Stimulated activated CD8-positive, alpha-beta memory T cell treated with anti-CD3 and anti-CD28 coated beads, Interleukin-12 subunit alpha, Interleukin-12 subunit beta, amount 100 ng/mL, for 24 hours (primary cell): ENCODE measurements at regions not wholly inside any gene's neighbourhood (a gene's known extent, or its start where the extent isn't known, plus 50 kb on each side); places are given as distances from the start of the nearest gene placed in this dataset.
"Not testable (repeated sequence)": the region's sequence is repeated elsewhere in the genome, so short reads cannot be mapped to it uniquely, and the experiment has no call there.

Experiments used
- DNase-seq: peaks from one replicate; pipeline ENCODE4 v3.0.0-alpha.2; 2020; ENCODE audit errors: extremely low read depth

GRCh38 chr14:54253195-54253947 lies 143.4 kb upstream of the CDKN3 start:
- no peak for DNase-seq

GRCh38 chr14:54256156-54256555 lies 140.7 kb upstream of the CDKN3 start:
- no peak for DNase-seq

- DNase-seq, result no peak
Measured at GRCh38 chr14:54257424-54257823, 139.4 kb upstream of the CDKN3 start.

GRCh38 chr14:54258382-54258781 lies 138.4 kb upstream of the CDKN3 start:
- no peak for DNase-seq

GRCh38 chr14:54259821-54260220 lies 137.0 kb upstream of the CDKN3 start:
- DNase-seq, result no peak

GRCh38 chr14:54261283-54261682 lies 135.5 kb upstream of the CDKN3 start:
- no peak for DNase-seq

- DNase-seq, result not testable (repeated sequence)
Measured at GRCh38 chr14:54266616-54267015, 130.2 kb upstream of the CDKN3 start.

GRCh38 chr14:54267172-54267571 lies 129.6 kb upstream of the CDKN3 start:
- no peak for DNase-seq

- DNase-seq, result no peak
Measured at GRCh38 chr14:54275997-54276725, 120.6 kb upstream of the CDKN3 start.

- no peak for DNase-seq
Measured at GRCh38 chr14:54278087-54278486, 118.7 kb upstream of the CDKN3 start.

- no peak for DNase-seq
Measured at GRCh38 chr14:54278665-54279295, 118.0 kb upstream of the CDKN3 start.

GRCh38 chr14:54282849-54283248 lies 114.0 kb upstream of the CDKN3 start:
- no peak for DNase-seq

GRCh38 chr14:54285030-54285429 lies 111.8 kb upstream of the CDKN3 start:
- no peak for DNase-seq

GRCh38 chr14:54291491-54292191 lies 105.2 kb upstream of the CDKN3 start:
- no peak for DNase-seq

GRCh38 chr14:54294802-54295201 lies 102.0 kb upstream of the CDKN3 start:
- no peak for DNase-seq

GRCh38 chr14:54299410-54300363 lies 97.1 kb upstream of the CDKN3 start:
- no peak for DNase-seq

GRCh38 chr14:54300881-54301280 lies 95.9 kb upstream of the CDKN3 start:
- no peak for DNase-seq

GRCh38 chr14:54301359-54301758 lies 95.4 kb upstream of the CDKN3 start:
- no peak for DNase-seq

- no peak for DNase-seq
Measured at GRCh38 chr14:54306806-54307205, 90.0 kb upstream of the CDKN3 start.

- no peak for DNase-seq
Measured at GRCh38 chr14:54309615-54310014, 87.2 kb upstream of the CDKN3 start.
